Retinal pigment epithelial cell (primary cell): ENCODE measurements at regions not wholly inside any gene's neighbourhood (a gene's known extent, or its start where the extent isn't known, plus 50 kb on each side); places are given as distances from the start of the nearest gene placed in this dataset.
"Not testable (repeated sequence)": the region's sequence is repeated elsewhere in the genome, so short reads cannot be mapped to it uniquely, and the experiment has no call there.

Experiments used
- DNase-seq: peaks from one replicate; pipeline ENCODE4 v3.0.0-alpha.2; 2010; ENCODE audit warnings: low read depth
- H3K4me3 ChIP-seq: 2 replicates; pipeline ENCODE4 v1.5.1; 2011; ENCODE audit warnings: mild to moderate bottlenecking, low read length, control low read depth, moderate library complexity
- CTCF ChIP-seq: conservative IDR thresholded peaks from 2 replicates; pipeline ENCODE4 v1.5.1; 2011; ENCODE audit warnings: low read depth, low read length, control low read depth, inconsistent platforms

- no peak for TF ChIP-seq CTCF
- no peak overlapping the region for H3K4me3 ChIP-seq
- DNase-seq = no peak
These were observed 825.4 kb upstream of the CDH6 start for GRCh38 chr5:30368064-30368463.

- not testable (repeated sequence) for H3K4me3 ChIP-seq, DNase-seq
These were observed 828.5 kb upstream of the CDH6 start for GRCh38 chr5:30365031-30365430.

GRCh38 chr5:30357371-30357770, 836.1 kb upstream of the CDH6 start:
- no peak for TF ChIP-seq CTCF
- DNase-seq = no peak

GRCh38 chr5:30355675-30356074, 837.8 kb upstream of the CDH6 start:
- H3K4me3 ChIP-seq = no peak overlapping the region
- TF ChIP-seq CTCF = no peak
- DNase-seq = no peak

More at GRCh38 chr5:30357371-30357770, 836.1 kb upstream of the CDH6 start:
- H3K4me3 ChIP-seq = no peak overlapping the region

- TF ChIP-seq CTCF = no peak
- no peak for DNase-seq
- no peak overlapping the region for H3K4me3 ChIP-seq
These were observed 845.6 kb upstream of the CDH6 start for GRCh38 chr5:30347858-30348257.

- H3K4me3 ChIP-seq, DNase-seq: not testable (repeated sequence)
These were observed 847.7 kb upstream of the CDH6 start for GRCh38 chr5:30345539-30346345.

- no peak for TF ChIP-seq CTCF
- no peak for DNase-seq
- H3K4me3 ChIP-seq = no peak overlapping the region
These were observed 849.8 kb upstream of the CDH6 start for GRCh38 chr5:30343707-30344106.

- no peak for TF ChIP-seq CTCF
- no peak overlapping the region for H3K4me3 ChIP-seq
- no peak for DNase-seq
These were observed 852.0 kb upstream of the CDH6 start for GRCh38 chr5:30341466-30341865.
